Peyer's patch (tissue), 4 donors: ENCODE measurements at regions not wholly inside any gene's neighbourhood (a gene's known extent, or its start where the extent isn't known, plus 50 kb on each side); places are given as distances from the start of the nearest gene placed in this dataset.

ENCODE experiments used
- DNase-seq, 3 donors: peaks; one replicate each; pipeline ENCODE4 v3.0.0-alpha.2; 2017 to 2019
- H3K27ac ChIP-seq, 4 donors: fragments of 200-600 bp; sonication (generic); one replicate each; pipeline ENCODE4 v1.5.1; 2016 to 2019
- H3K27me3 ChIP-seq, 2 donors: fragments of 200-600 bp; sonication (generic); one replicate each; pipeline ENCODE4 v1.5.1; 2019
- H3K36me3 ChIP-seq, 3 donors: fragments of 200-600 bp; sonication (generic); one replicate each; pipeline ENCODE4 v1.5.1; 2016 to 2019
- H3K4me1 ChIP-seq, 4 donors: fragments of 200-600 bp; sonication (generic); one replicate each; pipeline ENCODE4 v1.5.1; 2016 to 2019
- H3K4me3 ChIP-seq, 4 donors: fragments of 200-600 bp; sonication (generic); 1 replicate in 3 of 4; 2 replicates in 1 of 4; pipeline ENCODE4 v1.5.1; 2016 to 2019; ENCODE audit warnings: mild to moderate bottlenecking in 1 of 4
- H3K9me3 ChIP-seq, 4 donors: fragments of 200-600 bp; sonication (generic); one replicate each; pipeline ENCODE4 v1.5.1; 2016 to 2019; ENCODE audit warnings: mild to moderate bottlenecking in 1 of 4
- CTCF ChIP-seq, 6 experiments: fragments of 450-650 bp in 4 of 6; fragments of 200-600 bp in 2 of 6; sonication (generic) in 1 of 6; IDR thresholded peaks; one replicate each; pipeline ENCODE4 v1.5.1; 2017 to 2019; ENCODE audit warnings: antibody characterized with exemption in 6 of 6, mild to moderate bottlenecking in 3 of 6, moderate library complexity in 1 of 6
- POLR2A ChIP-seq, 2 donors: fragments of 450-650 bp; IDR thresholded peaks; one replicate each; pipeline ENCODE4 v1.5.1; 2017; ENCODE audit warnings: antibody characterized with exemption in 2 of 2, mild to moderate bottlenecking in 2 of 2, moderate library complexity in 2 of 2

GRCh38 chr7:67813621-67814292, 817.1 kb downstream of the TYW1 start:
- Histone ChIP-seq H3K36me3 (no peaks in the 10 kb centered on the region), H3K9me3 (no peaks in the 10 kb centered on the region), H3K4me1 (no peaks in the 10 kb centered on the region), H3K27ac (no peak overlapping the region), H3K27me3 (no peaks in the 10 kb centered on the region), H3K4me3 (no peak overlapping the region)
- no peak for DNase-seq
- TF ChIP-seq POLR2A (IDR thresholded peaks at IDR 0.05), result no peak
- no peak for TF ChIP-seq CTCF (IDR thresholded peaks at IDR 0.05)

GRCh38 chr7:67817481-67817880, 820.8 kb downstream of the TYW1 start:
- Histone ChIP-seq H3K4me1 (no peaks in the 10 kb centered on the region), H3K36me3 (no peaks in the 10 kb centered on the region), H3K4me3 (no peak overlapping the region), H3K9me3 (no peaks in the 10 kb centered on the region), H3K27me3 (no peaks in the 10 kb centered on the region), H3K27ac (no peak overlapping the region)
- no peak for DNase-seq
- TF ChIP-seq POLR2A (IDR thresholded peaks at IDR 0.05) (no peak), CTCF (IDR thresholded peaks at IDR 0.05) (no peak)

GRCh38 chr7:67821116-67821515, 824.5 kb downstream of the TYW1 start:
- DNase-seq, result no peak
- H3K27ac ChIP-seq, result no peak overlapping the region
- H3K9me3 ChIP-seq, result no peaks in the 10 kb centered on the region
- no peaks in the 10 kb centered on the region for H3K27me3 ChIP-seq
- TF ChIP-seq CTCF (IDR thresholded peaks at IDR 0.05), result no peak
- TF ChIP-seq POLR2A (IDR thresholded peaks at IDR 0.05), result no peak
- H3K36me3 ChIP-seq, result no peaks in the 10 kb centered on the region
- H3K4me3 ChIP-seq, result no peak overlapping the region
- H3K4me1 ChIP-seq, result no peaks in the 10 kb centered on the region

DNA sequence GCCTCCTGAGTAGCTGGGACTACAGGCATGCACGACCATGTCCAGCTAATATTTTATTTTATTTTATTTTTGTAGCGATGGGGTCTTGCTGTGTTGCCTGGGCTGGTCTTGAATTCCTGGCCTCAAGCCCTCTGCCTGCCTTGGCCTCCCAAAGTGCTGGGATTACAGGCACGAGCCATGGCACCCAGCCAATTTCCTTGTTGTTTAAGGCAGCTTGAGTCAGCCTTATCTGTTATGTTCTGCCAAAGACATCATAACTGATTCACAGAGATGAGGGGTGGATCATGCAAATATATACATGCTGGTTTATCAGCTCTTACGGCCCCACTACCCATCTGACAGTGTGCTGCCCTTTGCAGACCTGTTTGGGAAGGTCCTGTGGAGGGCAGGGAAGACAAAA, 826.7 kb downstream of the TYW1 start:
- H3K27ac ChIP-seq, result no peak overlapping the region
- no peaks in the 10 kb centered on the region for H3K9me3 ChIP-seq
- H3K36me3 ChIP-seq, result no peaks in the 10 kb centered on the region
- no peaks in the 10 kb centered on the region for H3K27me3 ChIP-seq
- TF ChIP-seq CTCF (IDR thresholded peaks at IDR 0.05) (no peak), POLR2A (IDR thresholded peaks at IDR 0.05) (no peak)
- DNase-seq, result no peak
- H3K4me1 ChIP-seq, result no peaks in the 10 kb centered on the region
- no peak overlapping the region for H3K4me3 ChIP-seq

- DNase-seq, result no peak
- H3K36me3 ChIP-seq, result no peaks in the 10 kb centered on the region
- peaks cover 0 to 3% (median 0%) of the 10 kb centered on the region in 4 donors for H3K9me3 ChIP-seq
- H3K4me1 ChIP-seq, result no peaks in the 10 kb centered on the region
- H3K27me3 ChIP-seq, result no peaks in the 10 kb centered on the region
- no peak overlapping the region for H3K4me3 ChIP-seq
- no peak for TF ChIP-seq CTCF (IDR thresholded peaks at IDR 0.05)
- no peak for TF ChIP-seq POLR2A (IDR thresholded peaks at IDR 0.05)
- no peak overlapping the region for H3K27ac ChIP-seq
Measured at GRCh38 chr7:67825356-67825755, 828.7 kb downstream of the TYW1 start.

DNA sequence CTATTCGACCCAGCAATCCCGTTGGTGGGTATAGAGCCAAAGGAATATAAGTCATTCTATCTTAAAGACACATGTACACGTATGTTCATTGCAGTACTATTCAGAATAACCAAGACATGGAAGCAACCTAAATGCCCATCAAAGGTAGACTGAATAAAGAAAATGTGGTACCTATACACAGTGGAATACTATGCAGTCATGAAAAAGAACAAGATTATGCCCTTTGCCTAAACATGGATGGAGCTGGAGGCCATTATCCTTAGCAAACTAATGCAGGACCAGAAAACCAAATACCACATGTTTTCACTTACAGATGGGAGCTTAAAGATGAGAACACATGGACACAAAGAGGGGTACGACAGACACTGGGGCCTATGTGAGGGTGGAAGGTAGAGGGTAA, 845.3 kb downstream of the TYW1 start:
- DNase-seq, result no peak
- Histone ChIP-seq H3K4me1 (no peaks in the 10 kb centered on the region), H3K27me3 (no peaks in the 10 kb centered on the region), H3K9me3 (no peaks in the 10 kb centered on the region), H3K4me3 (no peak overlapping the region), H3K27ac (no peak overlapping the region), H3K36me3 (no peaks in the 10 kb centered on the region)
- no peak for TF ChIP-seq POLR2A (IDR thresholded peaks at IDR 0.05)
- no peak for TF ChIP-seq CTCF (IDR thresholded peaks at IDR 0.05)
